Keratinocyte (primary cell): ENCODE measurements at regions not wholly inside any gene's neighbourhood (a gene's known extent, or its start where the extent isn't known, plus 50 kb on each side); places are given as distances from the start of the nearest gene placed in this dataset.

ENCODE experiments used
- CTCF ChIP-seq, 3 experiments: IDR thresholded peaks in 1 of 3; conservative IDR thresholded peaks in 1 of 3; optimal IDR thresholded peaks in 1 of 3; 2 replicates in 2 of 3; 3 replicates in 1 of 3; pipeline versions ENCODE3 to v1.5.1; 2011; ENCODE audit warnings: low read length in 3 of 3, mild to moderate bottlenecking in 3 of 3, moderate library complexity in 2 of 3, control low read depth in 1 of 3, inconsistent platforms in 1 of 3; ENCODE audit not compliant: insufficient read depth in 2 of 3; ENCODE audit errors: extremely low read depth in 1 of 3
- EZH2 ChIP-seq: IDR thresholded peaks from one replicate; pipeline ENCODE4 v1.6.1; 2012; ENCODE audit warnings: inconsistent platforms, mild to moderate bottlenecking, low read length, moderate library complexity

GRCh38 chr10:85250304-85250703 is 921.9 kb downstream of the CCSER2 start:
- TF ChIP-seq CTCF (optimal IDR thresholded peaks at IDR 0.05 in 1 of 3, IDR thresholded peaks at IDR 0.05 in 1 of 3, conservative IDR thresholded peaks at IDR 0.05 in 1 of 3; ENCODE audit: extremely low read depth in 1 of 3, insufficient read depth in 2 of 3, low read length in 3 of 3) (no peak), EZH2 (no peak)
